Nephron progenitor cell (in vitro differentiated cells): ENCODE measurements at regions not wholly inside any gene's neighbourhood (a gene's known extent, or its start where the extent isn't known, plus 50 kb on each side); places are given as distances from the start of the nearest gene placed in this dataset.

Experiments used
- DNase-seq: peaks from one replicate; pipeline ENCODE4 v3.0.0; 2021
- H3K27ac Mint-ChIP-seq: 2 replicates; pipeline ENCODE4 v1.8.0; 2021; ENCODE audit warnings: mild to moderate bottlenecking, moderate library complexity, mixed read lengths
- H3K27me3 Mint-ChIP-seq: 2 replicates; pipeline ENCODE4 v1.8.0; 2021; ENCODE audit warnings: mild to moderate bottlenecking, low read depth, mixed read lengths; ENCODE audit not compliant: poor library complexity
- H3K36me3 Mint-ChIP-seq: 2 replicates; pipeline ENCODE4 v1.8.0; 2021; ENCODE audit warnings: low read depth, mixed read lengths
- H3K4me1 Mint-ChIP-seq: 2 replicates; pipeline ENCODE4 v1.8.0; 2021; ENCODE audit warnings: mixed read lengths
- H3K4me3 Mint-ChIP-seq: 2 replicates; pipeline ENCODE4 v1.8.0; 2021; ENCODE audit warnings: mild to moderate bottlenecking, moderate library complexity, mixed read lengths
- H3K9me3 Mint-ChIP-seq: 2 replicates; pipeline ENCODE4 v1.8.0; 2021; ENCODE audit warnings: mild to moderate bottlenecking, moderate library complexity, mixed read lengths
- CTCF ChIP-seq: fragments of 200-600 bp; sonication (generic); IDR thresholded peaks from 2 replicates; pipeline ENCODE4 v1.5.0; 2021; ENCODE audit warnings: antibody characterized with exemption

- Mint-ChIP-seq H3K27me3 (no peaks in the 10 kb centered on the region), H3K4me3 (no peak overlapping the region), H3K4me1 (no peaks in the 10 kb centered on the region), H3K9me3 (no peaks in the 10 kb centered on the region), H3K27ac (no peak overlapping the region), H3K36me3 (no peaks in the 10 kb centered on the region)
- no peak for DNase-seq
- no peak for TF ChIP-seq CTCF
These were observed 113.0 kb downstream of the LRATD1 start for GRCh38 chr2:14745288-14746076.

- no peaks in the 10 kb centered on the region for H3K9me3 Mint-ChIP-seq
- no peak for DNase-seq
- H3K4me3 Mint-ChIP-seq: no peak overlapping the region
- no peaks in the 10 kb centered on the region for H3K27me3 Mint-ChIP-seq
- no peak for TF ChIP-seq CTCF
- H3K36me3 Mint-ChIP-seq: no peaks in the 10 kb centered on the region
- H3K27ac Mint-ChIP-seq: no peak overlapping the region
- H3K4me1 Mint-ChIP-seq: no peaks in the 10 kb centered on the region
These were observed 113.6 kb downstream of the LRATD1 start for GRCh38 chr2:14746133-14746532.

- H3K27ac Mint-ChIP-seq: no peak overlapping the region
- H3K36me3 Mint-ChIP-seq: no peaks in the 10 kb centered on the region
- H3K27me3 Mint-ChIP-seq: no peaks in the 10 kb centered on the region
- H3K4me1 Mint-ChIP-seq: no peaks in the 10 kb centered on the region
- no peaks in the 10 kb centered on the region for H3K9me3 Mint-ChIP-seq
- H3K4me3 Mint-ChIP-seq: no peak overlapping the region
- TF ChIP-seq CTCF: no peak
- no peak for DNase-seq
These were observed 114.9 kb downstream of the LRATD1 start for GRCh38 chr2:14747447-14747846.

- Mint-ChIP-seq H3K4me1 (no peaks in the 10 kb centered on the region), H3K4me3 (no peak overlapping the region), H3K27me3 (peaks cover 5% of the 10 kb centered on the region), H3K36me3 (no peaks in the 10 kb centered on the region), H3K27ac (no peak overlapping the region), H3K9me3 (no peaks in the 10 kb centered on the region)
- TF ChIP-seq CTCF: no peak
- DNase-seq: no peak
These were observed 117.4 kb downstream of the LRATD1 start for GRCh38 chr2:14749884-14750283.

- Mint-ChIP-seq H3K4me1 (no peaks in the 10 kb centered on the region), H3K27me3 (peaks cover 5% of the 10 kb centered on the region), H3K36me3 (no peaks in the 10 kb centered on the region), H3K4me3 (no peak overlapping the region), H3K27ac (no peak overlapping the region), H3K9me3 (no peaks in the 10 kb centered on the region)
- no peak for TF ChIP-seq CTCF
- DNase-seq: no peak
These were observed 117.9 kb downstream of the LRATD1 start for GRCh38 chr2:14750433-14750832.

- no peaks in the 10 kb centered on the region for H3K36me3 Mint-ChIP-seq
- H3K4me1 Mint-ChIP-seq: no peaks in the 10 kb centered on the region
- no peak for DNase-seq
- TF ChIP-seq CTCF: no peak
- no peak overlapping the region for H3K4me3 Mint-ChIP-seq
- H3K27ac Mint-ChIP-seq: no peak overlapping the region
- peaks cover 5% of the 10 kb centered on the region for H3K27me3 Mint-ChIP-seq
- H3K9me3 Mint-ChIP-seq: no peaks in the 10 kb centered on the region
These were observed 119.1 kb downstream of the LRATD1 start for GRCh38 chr2:14751581-14751980.
